ENCODE measurements at regions not wholly inside any gene's neighbourhood (a gene's known extent, or its start where the extent isn't known, plus 50 kb on each side); places are given as distances from the start of the nearest gene placed in this dataset.
"Not testable (repeated sequence)": the region's sequence is repeated elsewhere in the genome, so short reads cannot be mapped to it uniquely, and the experiment has no call there.

- peak; percentile 8 for DNase-seq (ENCODE audit: low read depth)
- no peak for TF ChIP-seq CTCF (conservative IDR thresholded peaks at IDR 0.05; ENCODE audit: low read depth, low read length)
- H3K4me3 ChIP-seq (ENCODE audit: low read depth, low read length) = no peak overlapping the region
Observed at GRCh38 chr1:66476774-66477173, 57.2 kb upstream of the SGIP1 start.

- peak; percentile 58 for DNase-seq (ENCODE audit: low read depth)
- TF ChIP-seq CTCF (conservative IDR thresholded peaks at IDR 0.05; ENCODE audit: low read depth, low read length) = no peak
- no peak overlapping the region for H3K4me3 ChIP-seq (ENCODE audit: low read depth, low read length)
Observed at GRCh38 chr1:66478116-66478515, 55.8 kb upstream of the SGIP1 start.

GRCh38 chr1:66480162-66480561, 53.8 kb upstream of the SGIP1 start:
- TF ChIP-seq CTCF (conservative IDR thresholded peaks at IDR 0.05; ENCODE audit: low read depth, low read length) = no peak
- no peak for DNase-seq (ENCODE audit: low read depth)
- no peak overlapping the region for H3K4me3 ChIP-seq (ENCODE audit: low read depth, low read length)

- DNase-seq (ENCODE audit: low read depth) = not testable (repeated sequence)
Observed at GRCh38 chr1:66481215-66481614, 52.7 kb upstream of the SGIP1 start.

More at GRCh38 chr1:66481215-66481614, 52.7 kb upstream of the SGIP1 start:
- not testable (repeated sequence) for H3K4me3 ChIP-seq (ENCODE audit: low read depth, low read length)
